ENCODE measurements at regions not wholly inside any gene's neighbourhood (a gene's known extent, or its start where the extent isn't known, plus 50 kb on each side); places are given as distances from the start of the nearest gene placed in this dataset.

DNA sequence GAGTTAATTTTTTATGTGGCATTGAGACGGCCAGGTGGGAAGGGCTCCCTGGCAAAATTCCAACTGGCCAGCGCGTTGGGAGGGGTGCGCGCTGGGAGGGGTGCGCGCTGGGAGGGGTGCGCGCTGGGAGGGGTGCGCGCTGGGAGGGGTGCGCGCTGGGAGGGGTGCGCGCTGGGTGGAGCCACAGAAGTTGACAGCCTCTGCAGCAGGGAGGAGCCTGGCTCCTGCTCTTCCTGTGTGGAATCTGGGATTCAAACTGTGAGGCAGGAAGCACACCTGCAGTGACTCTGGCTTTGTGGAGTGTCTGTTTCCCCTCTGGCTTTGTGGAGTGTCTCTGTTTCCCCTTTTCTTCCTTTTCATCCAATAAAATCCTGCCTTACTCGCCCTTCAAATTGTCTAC is 147.9 kb upstream of the CBLN2 start:
- DNase-seq (ENCODE audit: low read depth) = no peak

DNA sequence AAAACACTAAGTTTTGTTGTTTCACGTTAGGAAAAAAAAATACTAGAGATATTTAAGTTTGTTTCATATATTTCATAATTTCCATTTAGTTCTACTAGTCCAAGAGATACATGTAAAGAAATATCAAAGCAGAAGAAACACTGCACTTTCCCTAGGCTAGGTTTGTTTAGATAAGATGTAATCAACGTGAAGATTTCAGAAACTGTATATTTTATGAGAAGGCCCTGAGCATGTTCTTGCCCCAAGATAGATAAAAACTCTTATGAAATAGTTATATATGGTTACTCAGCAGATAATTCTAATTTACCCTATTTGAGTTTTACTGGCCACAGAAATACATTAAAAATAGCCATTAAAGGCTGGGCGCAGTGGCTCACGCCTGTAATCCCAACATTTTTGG is 143.6 kb upstream of the CBLN2 start:
- DNase-seq (ENCODE audit: low read depth) = no peak

DNA sequence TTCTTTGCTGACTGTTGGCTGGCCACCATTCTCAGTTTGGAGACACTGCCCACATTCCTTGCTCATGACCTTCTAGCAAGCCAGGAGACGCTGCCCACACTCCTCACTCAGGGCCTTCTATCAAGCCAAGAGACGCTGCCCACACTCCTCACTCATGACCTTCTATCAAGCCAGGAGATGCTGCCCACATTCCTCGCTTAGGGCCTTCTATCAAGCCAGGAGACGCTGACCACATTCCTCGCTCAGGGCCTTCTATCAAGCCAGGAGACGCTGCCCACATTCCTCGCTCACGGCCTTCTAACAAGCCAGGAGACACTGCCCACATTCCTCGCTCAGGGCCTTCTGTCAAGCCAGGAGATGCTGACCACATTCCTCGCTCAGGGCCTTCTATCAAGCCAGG is 131.3 kb upstream of the CBLN2 start:
- peak; percentile 8 for DNase-seq (ENCODE audit: low read depth)

DNA sequence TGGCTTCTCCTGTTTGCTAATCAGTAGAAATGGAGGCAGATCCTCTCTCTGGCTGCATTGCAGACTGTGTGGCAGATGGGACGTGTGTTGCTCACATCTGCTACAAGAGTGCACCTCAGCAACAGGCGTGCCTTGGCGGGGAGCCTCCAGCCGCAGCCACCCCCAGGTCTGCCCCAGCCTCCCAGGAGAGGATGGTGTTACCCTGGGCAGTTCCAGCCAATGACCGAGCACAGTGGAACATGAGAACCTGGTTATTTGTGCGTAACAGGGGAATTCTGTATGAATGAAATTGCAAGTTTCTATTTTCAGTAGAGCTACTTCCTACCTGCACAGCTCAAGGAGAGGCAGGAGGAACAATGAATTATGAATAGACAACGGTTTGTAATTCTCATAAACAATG is 130.6 kb upstream of the CBLN2 start:
- DNase-seq (ENCODE audit: low read depth) = no peak

DNA sequence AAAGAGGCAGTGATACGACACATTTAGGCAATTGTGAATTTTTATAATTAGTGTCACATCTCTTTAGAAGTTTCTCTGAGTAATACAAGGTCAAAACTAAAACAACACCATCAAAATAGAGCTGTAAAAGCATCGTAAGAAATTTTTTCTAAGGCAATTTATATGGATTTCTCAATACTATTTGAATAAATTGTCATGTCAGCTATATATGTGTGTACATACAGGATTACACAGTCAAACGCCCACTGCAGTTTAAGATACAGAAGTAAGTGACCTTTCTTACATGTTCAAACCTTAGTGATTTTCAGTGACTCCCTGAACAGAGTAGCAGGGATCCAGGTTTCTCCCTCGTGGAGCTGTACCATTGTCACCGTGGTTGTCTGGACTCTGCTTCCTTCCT is 129.1 kb upstream of the CBLN2 start:
- DNase-seq (ENCODE audit: low read depth) = no peak

DNA sequence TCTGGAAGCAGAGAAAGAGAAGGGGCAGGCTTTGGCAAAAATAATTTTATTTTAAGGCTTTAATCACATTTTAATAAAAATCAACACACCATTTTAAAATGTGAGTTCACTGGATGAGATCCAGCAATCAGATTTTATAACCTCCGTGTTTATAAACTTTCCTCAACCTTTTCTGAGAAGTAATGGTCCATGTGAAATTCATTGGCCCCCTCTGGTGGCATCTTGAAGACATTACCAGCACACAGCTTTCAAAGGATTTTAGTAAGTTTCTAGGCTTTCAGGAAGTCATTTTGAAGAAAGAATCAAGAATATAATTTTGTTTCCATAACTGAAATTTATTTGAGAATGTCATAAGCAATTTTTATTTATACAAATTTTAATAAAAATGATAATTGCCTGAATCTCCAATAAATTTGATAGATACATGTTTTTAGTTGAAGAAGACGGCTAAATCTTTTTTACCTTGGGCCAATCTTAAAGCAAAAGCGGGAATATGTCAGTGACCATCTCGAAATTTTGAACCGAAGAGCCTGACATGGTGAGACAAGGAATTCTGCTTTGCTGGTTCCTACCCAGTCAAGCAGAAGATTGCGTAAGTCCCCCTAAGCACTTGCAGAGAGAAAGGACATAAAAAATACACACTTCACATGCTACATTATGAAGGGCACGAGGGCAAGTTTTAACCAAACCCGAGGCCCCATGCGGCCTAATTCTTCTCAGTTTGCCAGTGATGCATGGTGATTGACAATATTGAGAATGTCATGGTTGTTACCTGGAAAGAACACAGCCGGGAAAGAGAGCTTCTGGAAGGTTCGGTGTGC is 128.4 kb upstream of the CBLN2 start:
- peak; percentile 4 for DNase-seq (ENCODE audit: low read depth)

DNA sequence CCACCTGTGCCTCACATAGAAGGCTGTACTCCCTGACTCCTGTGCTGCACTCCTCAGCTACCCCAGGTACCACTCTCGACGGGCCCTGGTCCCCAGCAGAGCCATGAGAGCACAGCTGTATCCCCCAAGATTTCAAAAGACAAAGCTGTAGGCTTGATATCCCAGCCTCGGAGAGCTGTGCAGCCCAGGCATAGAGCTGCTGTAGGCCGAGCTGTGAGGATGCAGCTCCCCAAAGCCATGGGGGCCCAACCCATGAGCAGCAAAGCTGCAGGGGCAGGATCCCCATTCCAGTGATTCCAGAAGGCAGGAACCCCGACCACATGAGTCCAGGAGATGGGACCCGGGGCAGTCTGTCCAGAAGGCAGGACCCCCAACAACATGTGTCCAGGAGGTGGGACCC is 123.8 kb upstream of the CBLN2 start:
- no peak for DNase-seq (ENCODE audit: low read depth)

DNA sequence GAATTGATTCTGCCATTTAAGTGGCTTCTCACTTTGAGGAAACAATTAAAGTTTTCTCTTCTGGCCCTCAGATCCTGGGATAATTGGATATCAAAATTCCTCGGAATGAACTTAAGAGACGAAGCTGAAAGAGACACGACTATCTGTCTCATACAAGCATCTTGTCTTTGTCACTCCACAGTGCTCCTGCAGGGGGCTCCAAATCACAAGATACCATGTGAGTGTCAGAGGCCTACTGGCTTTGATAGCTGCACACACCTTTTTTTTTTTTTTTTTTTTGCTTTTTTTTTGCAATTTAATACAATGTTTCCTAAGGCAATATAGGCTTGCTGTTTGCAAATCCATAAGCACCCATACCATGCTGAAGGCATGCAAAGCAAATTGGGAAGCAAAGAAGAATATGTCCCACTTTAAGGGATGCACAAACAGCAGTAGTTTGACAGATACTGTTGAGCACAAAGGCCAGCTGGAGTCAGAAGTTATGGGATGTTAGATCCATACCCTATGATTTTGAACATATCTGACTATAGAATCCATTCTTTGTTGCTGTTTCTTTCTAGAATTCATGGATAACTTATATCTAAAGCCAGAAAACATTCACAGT is 109.0 kb upstream of the CBLN2 start:
- DNase-seq (ENCODE audit: low read depth) = peak; percentile 0

DNA sequence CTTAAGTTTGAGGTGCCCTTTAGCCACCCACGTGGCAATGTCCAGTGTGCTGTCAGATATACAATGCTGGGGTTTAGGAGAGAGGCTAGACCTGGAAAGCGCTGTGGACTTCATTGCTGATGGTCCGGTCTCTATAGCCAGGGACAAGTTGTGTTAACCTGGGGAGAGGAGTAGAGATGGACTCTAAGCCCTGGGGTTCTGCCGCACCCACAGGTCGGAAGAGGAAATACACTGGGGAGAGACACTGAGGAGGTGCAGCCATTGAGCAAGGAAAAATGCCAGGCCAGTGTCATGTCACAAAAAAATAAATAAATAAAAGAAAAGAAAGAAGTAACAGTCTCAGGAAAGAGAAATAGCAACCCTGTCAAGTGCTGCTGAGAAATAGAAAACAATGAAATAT is 106.9 kb upstream of the CBLN2 start:
- no peak for DNase-seq (ENCODE audit: low read depth)

DNA sequence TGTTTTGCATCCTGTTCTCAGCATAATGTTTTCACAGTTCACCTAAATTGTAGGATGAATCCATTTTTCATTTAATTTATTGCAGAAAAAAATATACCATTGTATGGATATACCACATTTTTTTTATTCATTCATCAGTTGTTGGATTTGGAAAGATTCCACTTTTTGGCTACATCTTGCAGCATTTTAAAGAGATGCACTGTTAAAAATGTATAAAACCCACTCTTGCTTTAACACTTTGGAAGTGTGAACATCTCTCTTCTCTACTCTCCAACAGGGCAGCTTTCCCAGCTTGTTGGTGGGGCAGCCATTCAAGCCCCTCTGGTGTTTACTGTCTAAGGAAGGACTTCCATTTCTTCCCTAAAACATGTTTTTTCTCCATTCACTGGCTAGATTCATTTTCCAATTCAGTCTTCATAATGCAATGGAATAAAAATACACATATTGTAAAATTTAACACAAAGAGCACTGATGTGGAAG is 104.4 kb upstream of the CBLN2 start:
- DNase-seq (ENCODE audit: low read depth) = no peak

DNA sequence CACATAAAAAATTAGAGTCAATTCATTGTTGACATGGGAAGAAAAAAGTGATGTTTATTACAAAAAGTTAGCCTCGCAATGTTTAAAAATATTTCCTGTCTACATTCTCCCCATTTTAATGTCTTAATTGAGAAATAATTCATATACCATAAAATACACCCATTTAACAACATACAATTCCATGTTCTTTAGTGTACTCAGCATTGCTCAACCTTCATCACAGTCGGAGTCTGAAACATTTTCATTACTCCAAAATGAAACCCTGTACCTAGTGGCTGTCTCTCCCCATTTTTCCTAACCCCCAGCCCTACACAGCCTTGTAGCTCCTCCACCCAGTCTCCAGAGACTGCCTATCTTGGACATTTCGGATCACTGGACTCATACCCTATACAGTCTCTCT is 103.9 kb upstream of the CBLN2 start:
- no peak for DNase-seq (ENCODE audit: low read depth)

DNA sequence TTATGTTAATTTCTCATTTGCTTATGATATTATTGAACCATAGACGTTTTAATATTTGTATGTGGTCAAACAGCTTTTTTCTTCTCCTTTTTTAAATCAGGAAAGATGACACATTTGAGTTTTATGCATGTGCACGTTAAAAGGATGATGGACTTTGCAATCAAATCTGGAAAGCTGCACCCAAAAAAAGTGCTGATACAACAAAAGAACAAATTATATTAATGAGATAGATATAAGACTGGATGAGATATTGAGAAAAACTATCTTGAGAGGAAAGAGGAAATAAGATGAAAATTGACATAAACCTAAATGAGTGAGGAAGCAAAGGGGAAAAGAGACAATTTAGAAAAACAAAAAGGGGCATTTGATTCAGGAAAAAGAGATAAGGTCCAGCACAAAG is 96.4 kb upstream of the CBLN2 start:
- DNase-seq (ENCODE audit: low read depth) = no peak

DNA sequence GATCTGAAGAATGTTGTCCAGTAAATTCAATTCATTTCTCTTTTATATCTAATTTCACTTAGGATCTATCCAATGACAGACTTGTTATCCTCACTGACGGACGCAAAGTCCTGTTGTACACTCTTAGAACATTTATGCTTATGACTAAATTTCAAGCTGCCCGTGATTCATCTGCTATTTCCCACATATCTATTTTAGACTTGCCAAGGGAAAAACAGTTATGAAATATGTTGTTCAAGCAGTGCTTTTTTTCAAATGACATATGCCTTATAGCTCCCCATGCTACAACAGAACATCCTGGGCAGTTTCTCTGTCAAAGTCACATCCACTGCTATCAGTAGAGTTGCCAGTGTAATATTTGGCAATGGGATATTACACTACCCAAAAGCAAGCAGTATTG is 94.2 kb upstream of the CBLN2 start:
- DNase-seq (ENCODE audit: low read depth) = no peak

DNA sequence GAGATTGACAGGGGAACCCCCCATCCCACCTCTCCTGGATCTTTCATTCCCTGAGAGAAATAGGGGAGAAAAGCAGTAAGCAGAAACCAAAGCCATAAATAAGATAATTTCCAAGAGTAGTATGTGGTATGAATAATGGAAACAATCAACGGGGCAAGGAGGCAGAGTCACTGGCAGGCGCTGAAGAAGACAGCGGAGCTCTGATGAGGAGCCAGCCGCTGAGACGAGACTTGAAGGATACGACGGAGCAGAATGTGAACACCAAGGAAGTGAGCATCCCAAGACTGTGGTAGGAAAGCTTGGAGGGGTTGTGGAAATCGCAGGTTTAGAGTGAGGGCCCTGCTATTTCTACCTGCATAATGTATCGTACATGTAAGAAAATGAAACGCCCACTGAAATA is 93.6 kb upstream of the CBLN2 start:
- no peak for DNase-seq (ENCODE audit: low read depth)

DNA sequence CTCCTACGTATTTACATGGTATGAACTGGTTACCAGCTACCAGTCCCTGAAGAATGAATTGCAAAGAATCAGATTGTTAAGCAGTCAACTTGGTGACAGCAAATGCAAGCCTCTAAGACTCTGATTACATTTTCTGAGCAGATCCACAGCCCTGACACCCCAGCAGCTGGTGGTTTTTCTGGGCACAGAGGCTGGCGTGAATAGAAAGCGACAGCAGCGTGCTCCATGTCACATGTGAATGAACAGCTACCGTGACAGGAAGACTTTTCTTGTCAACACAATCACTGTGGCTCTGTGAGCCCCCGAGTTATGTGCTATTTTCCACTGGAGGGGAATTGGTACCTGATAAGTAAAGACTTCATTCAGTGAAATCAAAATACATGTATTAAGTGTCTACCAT is 93.2 kb upstream of the CBLN2 start:
- DNase-seq (ENCODE audit: low read depth) = no peak

DNA sequence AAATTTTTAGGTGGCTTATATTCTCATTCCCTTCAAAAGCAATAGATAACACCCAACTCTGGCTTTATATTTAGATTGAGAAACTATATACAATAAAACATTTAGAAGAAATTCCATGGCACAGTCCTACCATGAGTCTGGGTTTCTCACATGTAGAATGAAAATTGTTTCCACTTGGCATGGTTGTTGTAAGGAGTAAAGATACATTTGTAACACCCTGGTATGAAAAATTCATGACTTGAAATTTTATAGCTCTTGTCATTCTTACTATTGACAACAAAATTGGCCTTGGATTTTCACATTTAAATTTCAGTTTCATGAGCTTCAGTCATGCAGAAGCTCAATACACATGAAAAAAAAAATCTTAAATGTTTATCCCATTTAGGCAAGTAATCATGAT is 92.5 kb upstream of the CBLN2 start:
- DNase-seq (ENCODE audit: low read depth) = no peak

DNA sequence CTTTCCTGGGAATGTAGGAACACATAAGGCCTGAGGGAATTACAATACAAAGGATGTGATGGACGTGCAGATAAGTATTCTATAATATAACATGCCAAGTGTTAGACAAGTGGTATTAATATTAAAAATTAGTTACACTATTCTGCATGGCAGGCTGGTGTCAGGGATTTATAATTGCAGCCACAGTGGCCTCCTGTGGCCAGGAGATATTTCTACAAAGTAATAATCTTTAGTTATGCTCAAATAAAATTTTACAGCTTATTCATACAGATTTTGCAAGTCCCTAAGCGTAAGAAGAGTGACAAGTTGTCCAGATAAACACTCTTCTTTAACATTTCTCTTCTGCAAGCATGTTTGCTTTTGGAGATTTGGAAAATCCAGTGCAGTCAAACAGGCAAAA is 90.4 kb upstream of the CBLN2 start:
- no peak for DNase-seq (ENCODE audit: low read depth)

DNA sequence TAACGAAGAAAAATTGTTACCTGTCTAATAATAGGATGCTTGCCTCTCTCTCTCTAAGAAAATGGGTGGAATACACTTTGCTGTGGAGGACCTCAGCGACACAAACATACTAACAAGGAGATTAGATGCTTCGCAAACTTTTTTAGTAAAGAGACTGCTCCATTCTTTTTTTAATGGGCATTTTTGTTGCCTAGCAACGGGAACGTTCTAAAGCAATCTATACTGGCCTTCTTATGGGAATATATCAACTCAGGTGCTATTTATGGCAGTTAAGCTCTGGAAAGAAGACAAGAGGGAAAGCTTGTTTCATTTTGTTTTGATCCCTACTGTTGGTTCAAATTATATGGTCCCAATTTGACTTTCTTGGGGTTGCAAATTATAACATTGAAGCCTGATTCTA is 86.8 kb upstream of the CBLN2 start:
- no peak for DNase-seq (ENCODE audit: low read depth)

DNA sequence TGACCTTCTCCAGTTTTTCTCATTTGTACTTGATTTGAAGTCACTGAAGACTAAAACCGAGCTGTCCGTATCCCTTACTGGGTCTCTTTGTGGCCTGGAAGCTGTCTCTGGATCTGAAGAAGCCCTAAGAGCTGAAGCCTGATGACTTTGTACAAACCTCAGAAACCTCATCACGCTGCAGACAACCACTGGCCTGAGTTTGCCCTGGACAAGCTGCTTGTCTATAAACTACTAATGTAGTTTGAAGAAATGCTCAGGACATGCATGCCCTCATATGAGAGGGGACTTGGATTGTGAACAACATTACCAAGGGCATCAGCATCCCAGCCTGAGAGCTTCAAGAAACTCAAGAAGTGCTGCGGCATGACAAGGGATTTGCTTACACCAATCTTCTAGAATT is 79.3 kb upstream of the CBLN2 start:
- no peak for DNase-seq (ENCODE audit: low read depth)

DNA sequence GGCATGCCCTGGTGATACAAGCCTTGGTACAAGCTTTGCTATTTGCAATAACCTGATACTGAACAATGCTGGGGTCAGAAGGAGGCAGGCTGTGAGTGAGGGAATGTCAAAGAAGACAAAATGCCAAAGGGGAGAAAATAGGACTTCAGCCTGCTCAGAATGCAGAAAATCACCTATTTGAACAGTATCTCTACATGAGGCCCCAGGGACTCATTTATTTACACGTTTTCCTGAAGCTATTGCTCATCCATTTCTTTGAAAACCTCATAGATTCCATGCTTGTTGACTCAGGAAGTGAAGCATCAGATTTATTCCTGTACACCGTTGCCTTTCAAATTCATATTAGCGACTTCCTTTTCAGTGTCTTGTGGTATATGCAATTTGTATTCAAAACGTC is 69.4 kb upstream of the CBLN2 start:
- no peak for DNase-seq (ENCODE audit: low read depth)

DNA sequence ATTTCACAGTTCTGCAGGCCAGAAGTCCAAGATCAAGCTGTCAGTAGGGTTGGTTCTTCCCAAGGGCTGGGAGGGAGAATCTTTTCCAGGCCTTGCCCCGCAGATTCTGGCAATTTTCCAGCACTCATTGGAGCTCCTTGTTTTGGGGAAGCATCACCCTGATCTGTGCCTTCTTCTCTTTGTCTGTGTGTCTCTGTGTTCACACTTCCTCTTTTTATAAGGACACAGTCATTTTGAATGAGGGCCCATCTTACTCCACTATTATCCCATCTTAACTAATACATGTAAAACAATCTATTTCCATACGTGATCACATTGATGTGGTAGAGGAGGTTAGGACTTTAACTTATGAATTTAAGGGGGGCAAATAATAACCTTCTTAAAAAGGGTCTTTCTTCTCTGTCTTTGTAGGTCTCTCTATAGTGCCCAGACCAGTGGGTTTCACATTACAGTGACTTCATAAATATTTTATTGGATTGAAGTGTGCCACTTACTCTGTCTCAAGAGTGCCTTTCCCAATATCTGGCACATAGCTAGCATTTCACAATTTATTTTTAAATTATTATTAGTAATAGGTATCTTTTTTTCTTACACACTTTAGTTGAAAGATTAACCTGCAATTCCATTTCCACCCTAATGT is 68.9 kb upstream of the CBLN2 start:
- no peak for DNase-seq (ENCODE audit: low read depth)

DNA sequence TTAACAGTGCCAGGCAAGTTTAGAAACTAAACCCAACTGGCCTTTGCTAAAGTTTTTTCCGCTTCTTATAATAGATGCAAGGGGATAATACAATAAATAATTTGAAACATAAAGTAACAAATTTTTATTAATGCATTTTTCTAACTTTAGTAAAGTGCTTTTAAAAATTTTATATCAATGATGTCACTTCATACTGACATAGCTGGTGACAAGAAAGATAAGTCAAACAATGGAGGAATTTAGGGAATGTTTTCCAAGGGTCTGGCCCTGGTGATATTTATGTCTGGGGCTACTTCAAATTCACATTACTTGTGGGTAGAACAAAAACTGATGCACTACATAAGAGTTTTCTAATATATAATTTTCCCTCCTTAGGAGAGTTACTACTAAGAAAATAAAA is 61.2 kb upstream of the CBLN2 start:
- DNase-seq (ENCODE audit: low read depth) = no peak

DNA sequence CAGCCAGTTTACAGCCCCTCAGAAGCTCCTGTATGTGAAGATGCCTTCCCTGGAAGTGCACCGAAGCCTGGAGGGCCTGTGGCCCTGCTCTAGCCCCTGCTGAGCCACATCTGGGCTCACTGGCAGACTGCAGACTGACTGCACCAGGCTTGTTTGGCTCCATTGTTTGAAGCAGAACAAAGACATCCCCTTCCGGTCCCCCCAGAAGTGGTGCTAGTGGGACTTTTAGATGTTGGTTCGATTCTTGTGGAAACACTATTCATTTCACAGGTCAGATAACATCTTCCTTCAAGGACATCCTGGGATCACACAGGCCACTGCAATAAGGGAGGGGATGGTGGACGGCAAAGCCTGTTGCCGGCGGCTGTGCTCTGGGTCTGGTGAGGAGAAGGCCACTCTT is 57.8 kb upstream of the CBLN2 start:
- no peak for DNase-seq (ENCODE audit: low read depth)

DNA sequence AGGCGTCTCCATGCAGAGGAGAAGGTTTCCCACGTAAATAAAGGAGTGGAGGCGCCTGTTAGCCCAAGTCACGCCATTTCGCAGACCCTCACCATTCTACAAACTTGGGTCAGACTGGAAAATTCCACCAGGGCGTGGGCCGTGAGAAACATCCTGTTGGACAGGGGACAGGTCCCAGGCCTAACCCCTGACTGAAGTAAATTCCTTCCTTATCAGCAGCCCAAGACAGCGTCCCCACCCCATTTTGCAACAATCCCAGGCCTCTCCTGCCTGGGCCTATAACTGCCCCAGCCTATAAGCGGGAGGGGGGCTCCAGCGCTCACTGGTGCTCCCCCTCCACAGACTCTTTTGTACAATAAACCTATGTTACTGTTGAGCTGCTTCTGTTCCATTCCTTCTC is 57.3 kb upstream of the CBLN2 start:
- DNase-seq (ENCODE audit: low read depth) = no peak

Measured in amniotic epithelial cell (primary cell).